OCI-LY7 (cell line): ENCODE measurements at regions not wholly inside any gene's neighbourhood (a gene's known extent, or its start where the extent isn't known, plus 50 kb on each side); places are given as distances from the start of the nearest gene placed in this dataset.

Source experiments
- BruUV-seq: library from RNA; stranded (reverse); fragments of 400-500 nt; replicated peaks from 2 replicates; lab custom pipeline; 2021; lab: Mats Ljungman, UMichigan
- CTCF ChIA-PET: fragments of 300-600 bp; sonication (Branson Sonifier 250); formaldehyde crosslinking; loops from one replicate; lab custom pipeline; 2022; ENCODE audit warnings: antibody characterized with exemption; ENCODE audit not compliant: unreplicated experiment; lab: Charles Lee
- POLR2A ChIA-PET: fragments of 300-600 bp; sonication (Branson Sonifier 250); formaldehyde crosslinking; loops from one replicate; lab custom pipeline; 2022; ENCODE audit warnings: antibody characterized with exemption; lab: Charles Lee
- DNase-seq: peaks from one replicate; pipeline ENCODE4 v3.0.0-alpha.2; 2015; ENCODE audit warnings: low spot score
- H2AFZ ChIP-seq: fragments of 200-600 bp; sonication (generic), shearing (Covaris generic); 2 replicates; pipeline ENCODE4 v1.6.1; 2014; ENCODE audit warnings: mild to moderate bottlenecking, antibody characterized with exemption, low read length, moderate library complexity
- H3K27ac ChIP-seq: fragments of 200-600 bp; sonication (generic); 2 replicates; pipeline ENCODE4 v1.5.1; 2014; ENCODE audit warnings: mixed run types, low read depth, mild to moderate bottlenecking, moderate library complexity, low read length, inconsistent platforms; ENCODE audit not compliant: poor library complexity, severe bottlenecking
- H3K36me3 ChIP-seq: fragments of 200-600 bp; sonication (generic); 2 replicates; pipeline ENCODE4 v1.6.1; 2014; ENCODE audit warnings: mild to moderate bottlenecking, antibody characterized with exemption, low read length, moderate library complexity, mixed read lengths; ENCODE audit not compliant: insufficient read depth
- H3K4me1 ChIP-seq: fragments of 200-600 bp; sonication (generic); 2 replicates; pipeline ENCODE4 v1.5.1; 2014; ENCODE audit warnings: mild to moderate bottlenecking, low read length; ENCODE audit not compliant: insufficient read depth, poor library complexity, severe bottlenecking
- H3K4me2 ChIP-seq: fragments of 200-600 bp; sonication (generic); 2 replicates; pipeline ENCODE4 v1.6.1; 2014; ENCODE audit warnings: mild to moderate bottlenecking, low read length
- H3K4me3 ChIP-seq: fragments of 200-600 bp; sonication (generic); 2 replicates; pipeline ENCODE4 v1.5.1; 2014; ENCODE audit warnings: mild to moderate bottlenecking, low read depth, low read length; ENCODE audit not compliant: poor library complexity, severe bottlenecking
- H3K79me2 ChIP-seq: fragments of 200-600 bp; sonication (generic); 2 replicates; pipeline ENCODE4 v1.6.1; 2016; ENCODE audit warnings: low read depth, mild to moderate bottlenecking, low read length, moderate library complexity, mixed read lengths; ENCODE audit not compliant: insufficient read depth
- H3K9me2 ChIP-seq: fragments of 200-600 bp; sonication (generic); 2 replicates; pipeline ENCODE4 v1.6.1; 2016; ENCODE audit warnings: mild to moderate bottlenecking, low read length, mixed read lengths; ENCODE audit not compliant: insufficient read depth
- H3K9me3 ChIP-seq: fragments of 200-600 bp; sonication (generic); 2 replicates; pipeline ENCODE4 v1.6.1; 2014; ENCODE audit warnings: mild to moderate bottlenecking, mixed run types, low read length, mixed read lengths
- H4K20me1 ChIP-seq: fragments of 200-600 bp; sonication (generic); 2 replicates; pipeline ENCODE4 v1.6.1; 2014; ENCODE audit warnings: mild to moderate bottlenecking, antibody characterized with exemption, low read length, moderate library complexity, mixed read lengths; ENCODE audit not compliant: insufficient read depth
- EZH2phosphoT487 ChIP-seq: fragments of 200-600 bp; sonication (generic); IDR thresholded peaks from 2 replicates; pipeline ENCODE4 v1.6.1; 2018; ENCODE audit warnings: low read depth, borderline replicate concordance, mild to moderate bottlenecking, mixed run types, antibody characterized with exemption, low read length, moderate library complexity, mixed read lengths
- intact Hi-C: fragments of 100-400 bp; cut with micrococcal nuclease; formaldehyde crosslinking; loops from one replicate; pipeline ENCODE4 v1.10.0; 2022; ENCODE audit not compliant: unreplicated experiment
- TF ChIP-seq, protein P1 (sequence below): fragments of 200-600 bp; sonication (generic); conservative IDR thresholded peaks from 2 replicates; pipeline ENCODE4 v1.5.1; 2014; ENCODE audit warnings: mild to moderate bottlenecking, antibody characterized with exemption, low read length, moderate library complexity, mixed read lengths

DNA sequence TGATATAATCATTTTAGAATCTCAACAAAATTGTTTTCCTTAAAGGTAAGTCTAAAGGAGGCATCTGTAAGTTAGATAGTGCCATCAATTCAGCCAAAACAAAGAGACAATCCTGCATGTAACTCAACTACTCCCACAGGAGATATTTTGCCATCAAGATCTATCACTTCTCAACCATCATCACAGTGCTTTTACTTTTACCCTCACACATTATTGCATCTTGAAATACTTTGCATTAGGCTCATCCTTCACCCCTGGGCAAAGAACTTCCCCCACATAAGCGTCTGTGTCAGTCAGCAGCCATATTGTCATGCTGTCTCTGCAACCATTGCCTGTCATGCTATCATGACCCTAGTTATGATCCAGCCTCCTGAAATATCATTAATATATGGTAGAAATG lies 54.9 kb upstream of the NLGN1 start:
- Histone ChIP-seq H3K4me3 (no peak overlapping the region), H4K20me1 (no peaks in the 10 kb centered on the region), H3K27ac (no peak overlapping the region), H3K9me2 (no peaks in the 10 kb centered on the region), H3K4me1 (no peaks in the 10 kb centered on the region), H3K9me3 (no peaks in the 10 kb centered on the region), H2AFZ (no peak overlapping the region), H3K79me2 (no peaks in the 10 kb centered on the region), H3K4me2 (no peak overlapping the region), H3K36me3 (no peaks in the 10 kb centered on the region)
- CTCF ChIA-PET: no interaction called here
- DNase-seq: no peak
- POLR2A ChIA-PET: interaction anchor here (0.7 kb wide), 1 partner anchor 9 kb away, joined by 4 read pairs; no protein-coding TSS in a partner anchor
- TF ChIP-seq, protein P1, sequence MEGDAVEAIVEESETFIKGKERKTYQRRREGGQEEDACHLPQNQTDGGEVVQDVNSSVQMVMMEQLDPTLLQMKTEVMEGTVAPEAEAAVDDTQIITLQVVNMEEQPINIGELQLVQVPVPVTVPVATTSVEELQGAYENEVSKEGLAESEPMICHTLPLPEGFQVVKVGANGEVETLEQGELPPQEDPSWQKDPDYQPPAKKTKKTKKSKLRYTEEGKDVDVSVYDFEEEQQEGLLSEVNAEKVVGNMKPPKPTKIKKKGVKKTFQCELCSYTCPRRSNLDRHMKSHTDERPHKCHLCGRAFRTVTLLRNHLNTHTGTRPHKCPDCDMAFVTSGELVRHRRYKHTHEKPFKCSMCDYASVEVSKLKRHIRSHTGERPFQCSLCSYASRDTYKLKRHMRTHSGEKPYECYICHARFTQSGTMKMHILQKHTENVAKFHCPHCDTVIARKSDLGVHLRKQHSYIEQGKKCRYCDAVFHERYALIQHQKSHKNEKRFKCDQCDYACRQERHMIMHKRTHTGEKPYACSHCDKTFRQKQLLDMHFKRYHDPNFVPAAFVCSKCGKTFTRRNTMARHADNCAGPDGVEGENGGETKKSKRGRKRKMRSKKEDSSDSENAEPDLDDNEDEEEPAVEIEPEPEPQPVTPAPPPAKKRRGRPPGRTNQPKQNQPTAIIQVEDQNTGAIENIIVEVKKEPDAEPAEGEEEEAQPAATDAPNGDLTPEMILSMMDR: no peak
- intact Hi-C loops: no loop called here
- no TSS peak for BruUV-seq

DNA sequence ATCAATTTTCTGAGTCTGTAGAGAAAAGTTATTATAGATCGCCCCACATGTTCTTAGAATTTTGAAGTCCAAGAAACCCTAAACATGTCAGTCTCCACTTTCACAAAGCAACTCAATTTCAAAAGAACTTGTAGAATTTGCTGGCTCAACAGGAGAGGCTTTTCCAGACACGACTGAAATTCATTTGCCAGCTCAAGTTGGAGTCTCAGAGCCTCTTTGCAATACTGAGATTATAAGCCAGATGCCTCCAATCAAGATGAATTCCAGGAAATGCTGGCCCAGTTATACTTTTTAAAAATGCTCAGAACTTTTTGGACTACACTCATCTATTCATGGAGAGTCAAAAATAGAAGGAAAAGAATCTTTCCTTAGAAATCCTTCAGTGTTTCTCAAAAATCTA lies 56.9 kb upstream of the NLGN1 start:
- H3K36me3 ChIP-seq: no peaks in the 10 kb centered on the region
- DNase-seq: no peak
- H3K9me3 ChIP-seq: no peaks in the 10 kb centered on the region
- no TSS peak for BruUV-seq
- H3K79me2 ChIP-seq: no peaks in the 10 kb centered on the region
- ChIA-PET POLR2A (no interaction called here), CTCF (no interaction called here)
- intact Hi-C loops: no loop called here
- H3K4me1 ChIP-seq: no peaks in the 10 kb centered on the region
- H3K27ac ChIP-seq: no peak overlapping the region
- H3K9me2 ChIP-seq: no peaks in the 10 kb centered on the region
- TF ChIP-seq, protein P1: no peak
- no peak for TF ChIP-seq EZH2phosphoT487
- no peaks in the 10 kb centered on the region for H4K20me1 ChIP-seq
- H2AFZ ChIP-seq: no peak overlapping the region
- H3K4me2 ChIP-seq: no peak overlapping the region
- H3K4me3 ChIP-seq: no peak overlapping the region

DNA sequence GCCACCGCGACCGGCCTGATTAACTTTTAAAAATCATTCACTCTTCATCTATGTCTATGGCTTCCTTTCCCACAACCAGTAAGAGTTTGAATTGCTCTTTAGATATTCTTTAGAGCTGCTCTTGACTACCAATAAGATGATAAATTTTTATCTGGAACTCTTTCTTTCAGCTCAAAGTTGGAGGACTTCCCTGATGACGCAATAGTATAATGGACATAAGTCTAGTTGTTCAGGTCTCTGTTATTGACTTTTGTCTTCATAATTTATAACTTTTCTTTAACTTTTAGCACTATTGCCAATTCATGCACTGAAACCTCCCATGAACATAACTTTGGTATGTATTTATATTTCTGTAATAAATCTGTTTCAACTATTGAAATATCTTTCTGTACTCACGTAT lies 61.3 kb upstream of the NLGN1 start:
- no TSS peak for BruUV-seq
- H3K4me3 ChIP-seq: no peak overlapping the region
- no peak for DNase-seq
- H2AFZ ChIP-seq: no peak overlapping the region
- H3K36me3 ChIP-seq: no peaks in the 10 kb centered on the region
- H3K4me1 ChIP-seq: no peaks in the 10 kb centered on the region
- no peaks in the 10 kb centered on the region for H3K79me2 ChIP-seq
- TF ChIP-seq, protein P1: no peak
- TF ChIP-seq EZH2phosphoT487: no peak
- CTCF ChIA-PET: no interaction called here
- no peak overlapping the region for H3K27ac ChIP-seq
- intact Hi-C loops: no loop called here
- no peaks in the 10 kb centered on the region for H3K9me3 ChIP-seq
- H3K9me2 ChIP-seq: no peaks in the 10 kb centered on the region
- POLR2A ChIA-PET: interaction anchor here (1.1 kb wide), 1 partner anchor 10 kb away, joined by 9 read pairs; no protein-coding TSS in a partner anchor
- no peaks in the 10 kb centered on the region for H4K20me1 ChIP-seq
- H3K4me2 ChIP-seq: no peak overlapping the region
